GM19023 (cell line): ENCODE measurements at regions not wholly inside any gene's neighbourhood (a gene's known extent, or its start where the extent isn't known, plus 50 kb on each side); places are given as distances from the start of the nearest gene placed in this dataset.
"Not testable (repeated sequence)": the region's sequence is repeated elsewhere in the genome, so short reads cannot be mapped to it uniquely, and the experiment has no call there.

ENCODE experiments used
- ATAC-seq: cut with Tn5 transposase; IDR thresholded peaks from one replicate; pipeline ENCODE4 v1.9.1; 2021; ENCODE audit warnings: mild to moderate bottlenecking, moderate library complexity; ENCODE audit not compliant: unreplicated experiment

- ATAC-seq, result no peak
These were observed 449.2 kb downstream of the CNTN3 start for GRCh38 chr3:74165211-74165610.

- no peak for ATAC-seq
These were observed 465.0 kb downstream of the CNTN3 start for GRCh38 chr3:74149466-74149865.

- no peak for ATAC-seq
These were observed 469.2 kb downstream of the CNTN3 start for GRCh38 chr3:74145277-74145676.

GRCh38 chr3:74139648-74140047, 474.8 kb downstream of the CNTN3 start:
- ATAC-seq, result no peak

- no peak for ATAC-seq
These were observed 476.7 kb downstream of the CNTN3 start for GRCh38 chr3:74137790-74138189.

GRCh38 chr3:74135808-74136207, 478.7 kb downstream of the CNTN3 start:
- no peak for ATAC-seq

GRCh38 chr3:74134831-74135230, 479.6 kb downstream of the CNTN3 start:
- no peak for ATAC-seq

GRCh38 chr3:74131546-74132328, 482.7 kb downstream of the CNTN3 start:
- not testable (repeated sequence) for ATAC-seq

GRCh38 chr3:74129611-74130010, 484.8 kb downstream of the CNTN3 start:
- ATAC-seq, result no peak

GRCh38 chr3:74129056-74129455, 485.4 kb downstream of the CNTN3 start:
- no peak for ATAC-seq

GRCh38 chr3:74127256-74127655, 487.2 kb downstream of the CNTN3 start:
- ATAC-seq, result no peak

- ATAC-seq, result no peak
These were observed 489.7 kb downstream of the CNTN3 start for GRCh38 chr3:74124782-74125181.

GRCh38 chr3:74122281-74122680, 492.2 kb downstream of the CNTN3 start:
- ATAC-seq, result no peak

GRCh38 chr3:74121761-74122160, 492.7 kb downstream of the CNTN3 start:
- no peak for ATAC-seq

GRCh38 chr3:74119221-74119620, 494.5 kb upstream of the PDZRN3 start:
- ATAC-seq, result no peak

- no peak for ATAC-seq
These were observed 491.2 kb upstream of the PDZRN3 start for GRCh38 chr3:74115906-74116305.

GRCh38 chr3:74107451-74107850, 482.7 kb upstream of the PDZRN3 start:
- ATAC-seq, result no peak

- no peak for ATAC-seq
These were observed 482.2 kb upstream of the PDZRN3 start for GRCh38 chr3:74106925-74107324.

GRCh38 chr3:74091204-74091603, 466.5 kb upstream of the PDZRN3 start:
- no peak for ATAC-seq

- no peak for ATAC-seq
These were observed 465.1 kb upstream of the PDZRN3 start for GRCh38 chr3:74089814-74090213.

GRCh38 chr3:74080056-74080461, 455.3 kb upstream of the PDZRN3 start:
- ATAC-seq, result no peak

- no peak for ATAC-seq
These were observed 450.5 kb upstream of the PDZRN3 start for GRCh38 chr3:74075241-74075640.

- ATAC-seq, result no peak
These were observed 450.0 kb upstream of the PDZRN3 start for GRCh38 chr3:74074700-74075099.
